Activated B cell treated with CpG ODN at 0.5 μM for 24 hours (primary cell): ENCODE measurements at regions not wholly inside any gene's neighbourhood (a gene's known extent, or its start where the extent isn't known, plus 50 kb on each side); places are given as distances from the start of the nearest gene placed in this dataset.

Source experiments
- ATAC-seq: fragments of 200-7000 bp; cut with Tn5 transposase; one replicate; pipeline ENCODE4 v1.10.0; 2021; ENCODE audit warnings: low read depth, mild to moderate bottlenecking, moderate library complexity
- CTCF ChIA-PET: fragments of 350-600 bp; sonication (Branson Sonifier 250); formaldehyde crosslinking; loops from one replicate; lab custom pipeline; 2021; ENCODE audit warnings: antibody characterized with exemption; lab: Charles Lee
- POLR2A ChIA-PET: fragments of 350-600 bp; sonication (Branson Sonifier 250); formaldehyde crosslinking; loops from one replicate; lab custom pipeline; 2021; ENCODE audit warnings: antibody characterized with exemption; lab: Charles Lee
- DNase-seq: peaks from one replicate; pipeline ENCODE4 v3.0.0; 2022
- H3K27ac Mint-ChIP-seq: one replicate; pipeline ENCODE4 v1.8.0; 2020; ENCODE audit warnings: mixed read lengths
- H3K27me3 Mint-ChIP-seq: one replicate; pipeline ENCODE4 v1.8.0; 2021; ENCODE audit warnings: mixed read lengths
- H3K36me3 Mint-ChIP-seq: one replicate; pipeline ENCODE4 v1.8.0; 2021; ENCODE audit warnings: low read depth, mixed read lengths
- H3K4me1 Mint-ChIP-seq: one replicate; pipeline ENCODE4 v1.8.0; 2021; ENCODE audit warnings: mixed read lengths
- H3K4me3 Mint-ChIP-seq: one replicate; pipeline ENCODE4 v1.8.0; 2020; ENCODE audit warnings: mild to moderate bottlenecking, mixed read lengths
- H3K9me3 Mint-ChIP-seq: one replicate; pipeline ENCODE4 v1.8.0; 2020; ENCODE audit warnings: mixed read lengths
- intact Hi-C: fragments of 100-400 bp; cut with micrococcal nuclease; formaldehyde crosslinking; loops from one replicate; pipeline ENCODE4 v1.15.1; 2024
- TF ChIP-seq, protein P1 (sequence below): fragments of 200-600 bp; IDR thresholded peaks from one replicate; pipeline ENCODE4 v1.8.0; 2022; ENCODE audit warnings: antibody characterized with exemption, mild to moderate bottlenecking

DNA sequence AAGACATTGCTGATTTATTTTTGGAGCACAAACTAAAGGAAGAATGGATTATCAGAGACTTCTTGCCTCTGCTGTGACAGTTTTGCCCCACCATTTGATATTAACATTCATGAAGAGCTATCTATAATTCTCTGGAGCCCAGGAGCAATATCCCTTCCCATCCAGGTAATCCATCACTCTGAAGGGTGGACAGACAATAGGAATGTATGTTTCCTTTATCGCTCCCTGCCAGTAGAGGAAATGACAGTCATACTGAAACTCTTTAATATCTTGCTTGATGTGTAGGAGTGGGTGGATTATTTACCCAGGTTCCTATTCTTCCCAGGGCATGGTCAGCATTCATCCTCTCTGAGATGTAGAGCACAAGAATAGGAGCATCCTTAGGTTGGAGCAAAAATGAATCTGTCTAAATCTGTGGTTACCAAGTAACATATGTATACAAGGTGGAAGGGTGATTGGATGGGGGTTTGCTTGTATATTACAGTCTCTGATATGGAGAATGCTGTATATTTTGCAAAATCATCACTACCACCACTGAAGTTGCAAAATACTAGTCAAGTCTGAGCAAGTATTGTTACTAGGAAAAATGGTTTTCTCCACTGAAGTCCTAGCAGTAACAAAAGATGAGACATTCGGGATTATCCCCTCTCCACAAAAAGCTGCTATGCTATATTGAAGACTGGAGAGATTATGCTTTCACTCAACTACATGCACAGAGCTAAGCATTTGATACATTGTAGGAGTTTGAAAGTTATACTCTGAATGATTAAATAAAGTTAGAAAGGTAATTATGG, 151.6 kb downstream of the CBLL2 start:
- ChIA-PET POLR2A (no interaction called here), CTCF (no interaction called here)
- intact Hi-C loops, result no loop called here
- no peak overlapping the region for H3K4me3 Mint-ChIP-seq
- peaks cover 3% of the 10 kb centered on the region for H3K9me3 Mint-ChIP-seq
- ATAC-seq (no peak), DNase-seq (no peak)
- no peaks in the 10 kb centered on the region for H3K27me3 Mint-ChIP-seq
- H3K4me1 Mint-ChIP-seq, result no peaks in the 10 kb centered on the region
- TF ChIP-seq, protein P1, sequence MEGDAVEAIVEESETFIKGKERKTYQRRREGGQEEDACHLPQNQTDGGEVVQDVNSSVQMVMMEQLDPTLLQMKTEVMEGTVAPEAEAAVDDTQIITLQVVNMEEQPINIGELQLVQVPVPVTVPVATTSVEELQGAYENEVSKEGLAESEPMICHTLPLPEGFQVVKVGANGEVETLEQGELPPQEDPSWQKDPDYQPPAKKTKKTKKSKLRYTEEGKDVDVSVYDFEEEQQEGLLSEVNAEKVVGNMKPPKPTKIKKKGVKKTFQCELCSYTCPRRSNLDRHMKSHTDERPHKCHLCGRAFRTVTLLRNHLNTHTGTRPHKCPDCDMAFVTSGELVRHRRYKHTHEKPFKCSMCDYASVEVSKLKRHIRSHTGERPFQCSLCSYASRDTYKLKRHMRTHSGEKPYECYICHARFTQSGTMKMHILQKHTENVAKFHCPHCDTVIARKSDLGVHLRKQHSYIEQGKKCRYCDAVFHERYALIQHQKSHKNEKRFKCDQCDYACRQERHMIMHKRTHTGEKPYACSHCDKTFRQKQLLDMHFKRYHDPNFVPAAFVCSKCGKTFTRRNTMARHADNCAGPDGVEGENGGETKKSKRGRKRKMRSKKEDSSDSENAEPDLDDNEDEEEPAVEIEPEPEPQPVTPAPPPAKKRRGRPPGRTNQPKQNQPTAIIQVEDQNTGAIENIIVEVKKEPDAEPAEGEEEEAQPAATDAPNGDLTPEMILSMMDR, result no peak
- H3K36me3 Mint-ChIP-seq, result no peaks in the 10 kb centered on the region
- H3K27ac Mint-ChIP-seq, result no peak overlapping the region

DNA sequence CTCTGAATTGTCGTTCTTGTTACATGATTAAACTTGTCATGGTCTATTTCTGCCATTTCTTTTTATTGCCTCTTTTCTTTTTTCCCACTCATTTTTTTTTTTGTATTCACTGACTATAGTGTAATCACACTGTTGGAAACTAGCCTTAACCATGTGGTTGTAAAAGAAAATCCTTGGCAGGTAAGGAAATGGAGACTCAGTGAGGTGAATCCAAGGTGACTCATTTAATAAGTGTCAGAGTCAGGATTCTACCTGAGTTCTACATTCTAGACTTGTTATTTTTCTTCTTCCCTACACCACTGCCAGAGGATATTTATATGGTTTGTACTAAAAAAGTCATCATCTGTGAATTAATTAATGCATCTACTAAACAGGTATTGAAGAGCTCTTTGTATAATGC, 152.2 kb downstream of the CBLL2 start:
- TF ChIP-seq, protein P1, result no peak
- no peak for ATAC-seq

DNA sequence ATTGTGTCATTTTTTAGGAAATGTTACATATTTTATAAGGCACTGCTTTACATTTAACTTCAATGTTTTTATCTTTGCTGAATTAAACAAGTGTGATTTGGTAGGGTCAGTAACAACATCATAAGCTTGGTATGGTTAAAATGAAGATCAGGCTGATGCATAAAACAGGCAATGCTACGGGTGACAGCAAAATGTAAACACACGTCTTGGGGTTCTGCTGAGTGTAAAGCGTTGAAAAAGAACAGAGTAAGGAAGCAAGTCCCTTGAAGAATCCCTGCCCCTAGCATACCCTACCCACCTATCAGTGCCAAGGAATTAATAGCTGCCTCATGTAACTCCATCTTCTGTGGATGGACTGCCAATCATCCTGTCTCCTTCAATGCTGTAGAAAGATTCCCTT, 157.0 kb downstream of the CBLL2 start:
- Mint-ChIP-seq H3K4me3 (no peak overlapping the region), H3K9me3 (peaks cover 3% of the 10 kb centered on the region), H3K36me3 (no peaks in the 10 kb centered on the region), H3K4me1 (no peaks in the 10 kb centered on the region), H3K27ac (no peak overlapping the region), H3K27me3 (no peaks in the 10 kb centered on the region)
- CTCF ChIA-PET, result no interaction called here
- DNase-seq (no peak), ATAC-seq (no peak)
- TF ChIP-seq, protein P1, result no peak
- POLR2A ChIA-PET, result no interaction called here
- intact Hi-C loops, result no loop called here

More for the DNA sequence above, 152.2 kb downstream of the CBLL2 start:
- no peak for DNase-seq
- H3K27ac Mint-ChIP-seq, result no peak overlapping the region
- H3K4me1 Mint-ChIP-seq, result no peaks in the 10 kb centered on the region
- H3K27me3 Mint-ChIP-seq, result no peaks in the 10 kb centered on the region
- ChIA-PET CTCF (no interaction called here), POLR2A (no interaction called here)
- intact Hi-C loops, result no loop called here
- no peaks in the 10 kb centered on the region for H3K36me3 Mint-ChIP-seq
- H3K4me3 Mint-ChIP-seq, result no peak overlapping the region
- H3K9me3 Mint-ChIP-seq, result peaks cover 3% of the 10 kb centered on the region

DNA sequence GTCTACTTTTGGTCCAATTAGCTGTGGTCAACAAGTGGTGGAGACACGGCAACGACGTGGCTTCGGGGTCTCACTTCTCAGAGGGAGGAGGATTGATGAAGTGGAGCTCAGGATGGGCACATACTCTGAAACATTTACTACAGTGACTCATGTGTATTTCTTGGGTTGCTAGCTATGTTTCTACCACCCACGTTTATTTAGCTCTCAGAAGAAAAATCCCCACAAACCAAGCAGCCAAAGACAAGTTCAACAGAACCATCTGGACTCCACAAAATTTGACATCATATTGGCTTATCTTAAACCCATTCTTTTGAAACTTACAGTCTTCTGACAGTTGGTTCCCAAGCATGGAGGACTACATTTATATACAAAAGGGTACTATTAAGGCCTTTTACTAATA, 158.0 kb downstream of the CBLL2 start:
- H3K36me3 Mint-ChIP-seq, result no peaks in the 10 kb centered on the region
- ChIA-PET POLR2A (no interaction called here), CTCF (no interaction called here)
- peaks cover 3% of the 10 kb centered on the region for H3K9me3 Mint-ChIP-seq
- no peak overlapping the region for H3K27ac Mint-ChIP-seq
- H3K4me1 Mint-ChIP-seq, result no peaks in the 10 kb centered on the region
- DNase-seq, result no peak
- H3K4me3 Mint-ChIP-seq, result no peak overlapping the region
- intact Hi-C loops, result no loop called here
- H3K27me3 Mint-ChIP-seq, result no peaks in the 10 kb centered on the region
- TF ChIP-seq, protein P1, result no peak
- no peak for ATAC-seq

DNA sequence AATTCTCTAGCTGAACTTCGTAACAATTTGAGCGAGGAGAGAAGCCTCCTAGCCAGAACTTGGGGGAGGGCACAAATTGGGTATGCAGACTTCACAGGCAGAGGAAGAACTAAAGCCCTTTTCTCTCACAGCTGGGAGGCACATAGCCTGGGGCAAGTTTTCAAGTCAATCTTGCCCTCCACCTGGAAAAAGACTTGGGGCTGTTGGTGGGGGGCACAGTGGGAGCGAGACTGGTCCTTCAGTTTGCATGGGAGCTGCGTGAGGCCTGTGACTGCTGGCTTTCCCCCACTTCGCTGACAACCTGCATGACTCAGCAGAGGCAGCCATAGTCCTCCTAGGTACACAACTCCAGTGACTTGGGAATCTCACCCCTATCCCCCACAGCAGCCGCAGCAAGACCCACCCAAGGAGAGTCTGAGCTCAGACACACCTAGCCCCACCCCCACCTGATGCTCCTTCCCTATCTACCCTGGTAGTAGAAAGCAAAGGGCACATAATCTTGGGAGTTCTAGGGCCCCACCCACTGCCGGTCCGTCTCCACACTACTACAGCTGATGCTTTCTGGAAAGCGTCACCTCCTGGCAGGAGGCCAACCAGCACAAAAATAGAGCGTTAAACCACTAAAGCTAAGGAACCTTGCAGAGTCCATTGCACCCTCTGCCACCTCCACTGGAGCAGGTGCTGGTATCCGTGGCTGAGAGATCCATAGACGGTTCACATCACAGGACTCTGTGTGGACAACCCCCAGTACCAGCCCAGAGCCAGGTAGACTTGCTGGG, 160.8 kb downstream of the CBLL2 start:
- ChIA-PET POLR2A (no interaction called here), CTCF (no interaction called here)
- ATAC-seq, result no peak
- Mint-ChIP-seq H3K4me1 (no peaks in the 10 kb centered on the region), H3K36me3 (no peaks in the 10 kb centered on the region), H3K9me3 (no peaks in the 10 kb centered on the region), H3K4me3 (no peak overlapping the region), H3K27me3 (no peaks in the 10 kb centered on the region), H3K27ac (no peak overlapping the region)
- TF ChIP-seq, protein P1, result no peak
- intact Hi-C loops, result no loop called here
- DNase-seq, result no peak
